HFFc6 (cell line): ENCODE measurements at regions not wholly inside any gene's neighbourhood (a gene's known extent, or its start where the extent isn't known, plus 50 kb on each side); places are given as distances from the start of the nearest gene placed in this dataset.
"Not testable (repeated sequence)": the region's sequence is repeated elsewhere in the genome, so short reads cannot be mapped to it uniquely, and the experiment has no call there.

Source experiments
- DNase-seq: peaks from one replicate; pipeline ENCODE4 v3.0.0-alpha.2; 2018
- H3K27ac Mint-ChIP-seq: 2 replicates; pipeline ENCODE4 v1.8.0; 2020; ENCODE audit warnings: mild to moderate bottlenecking, mixed read lengths
- H3K27me3 Mint-ChIP-seq: 2 replicates; pipeline ENCODE4 v1.8.0; 2021; ENCODE audit warnings: mild to moderate bottlenecking, moderate library complexity, mixed read lengths; ENCODE audit not compliant: insufficient read depth
- H3K36me3 Mint-ChIP-seq: 2 replicates; pipeline ENCODE4 v1.8.0; 2021; ENCODE audit warnings: low read depth, mixed read lengths
- H3K4me1 Mint-ChIP-seq: 2 replicates; pipeline ENCODE4 v1.8.0; 2020; ENCODE audit warnings: low read depth, mixed read lengths
- H3K4me3 Mint-ChIP-seq: 2 replicates; pipeline ENCODE4 v1.8.0; 2020; ENCODE audit warnings: mild to moderate bottlenecking, moderate library complexity, mixed read lengths
- H3K9me3 Mint-ChIP-seq: 2 replicates; pipeline ENCODE4 v1.8.0; 2020; ENCODE audit warnings: mild to moderate bottlenecking, mixed read lengths
- CTCF ChIP-seq: fragments of 200-600 bp; sonication (generic); IDR thresholded peaks from 2 replicates; pipeline ENCODE4 v1.5.0; 2021; ENCODE audit warnings: antibody characterized with exemption, mild to moderate bottlenecking

- no peak for DNase-seq
- H3K4me1 Mint-ChIP-seq = no peaks in the 10 kb centered on the region
- H3K27me3 Mint-ChIP-seq = peaks cover 2% of the 10 kb centered on the region; the same call in 1 of the 2 replicates
- H3K4me3 Mint-ChIP-seq = no peak overlapping the region
- no peak overlapping the region for H3K27ac Mint-ChIP-seq
- H3K36me3 Mint-ChIP-seq = no peaks in the 10 kb centered on the region
- TF ChIP-seq CTCF = no peak
- H3K9me3 Mint-ChIP-seq = peaks cover 11% of the 10 kb centered on the region
Measured at GRCh38 chrX:77003956-77004355, 443.2 kb upstream of the FGF16 start.

- H3K36me3 Mint-ChIP-seq = no peaks in the 10 kb centered on the region
- no peak for TF ChIP-seq CTCF
- H3K27ac Mint-ChIP-seq = no peak overlapping the region
- H3K4me1 Mint-ChIP-seq = no peaks in the 10 kb centered on the region
- no peak for DNase-seq
- H3K9me3 Mint-ChIP-seq = no peaks in the 10 kb centered on the region
- no peaks in the 10 kb centered on the region; the same call in 1 of the 2 replicates for H3K27me3 Mint-ChIP-seq
- no peak overlapping the region for H3K4me3 Mint-ChIP-seq
Measured at GRCh38 chrX:77009691-77010090, 437.5 kb upstream of the FGF16 start.

DNA sequence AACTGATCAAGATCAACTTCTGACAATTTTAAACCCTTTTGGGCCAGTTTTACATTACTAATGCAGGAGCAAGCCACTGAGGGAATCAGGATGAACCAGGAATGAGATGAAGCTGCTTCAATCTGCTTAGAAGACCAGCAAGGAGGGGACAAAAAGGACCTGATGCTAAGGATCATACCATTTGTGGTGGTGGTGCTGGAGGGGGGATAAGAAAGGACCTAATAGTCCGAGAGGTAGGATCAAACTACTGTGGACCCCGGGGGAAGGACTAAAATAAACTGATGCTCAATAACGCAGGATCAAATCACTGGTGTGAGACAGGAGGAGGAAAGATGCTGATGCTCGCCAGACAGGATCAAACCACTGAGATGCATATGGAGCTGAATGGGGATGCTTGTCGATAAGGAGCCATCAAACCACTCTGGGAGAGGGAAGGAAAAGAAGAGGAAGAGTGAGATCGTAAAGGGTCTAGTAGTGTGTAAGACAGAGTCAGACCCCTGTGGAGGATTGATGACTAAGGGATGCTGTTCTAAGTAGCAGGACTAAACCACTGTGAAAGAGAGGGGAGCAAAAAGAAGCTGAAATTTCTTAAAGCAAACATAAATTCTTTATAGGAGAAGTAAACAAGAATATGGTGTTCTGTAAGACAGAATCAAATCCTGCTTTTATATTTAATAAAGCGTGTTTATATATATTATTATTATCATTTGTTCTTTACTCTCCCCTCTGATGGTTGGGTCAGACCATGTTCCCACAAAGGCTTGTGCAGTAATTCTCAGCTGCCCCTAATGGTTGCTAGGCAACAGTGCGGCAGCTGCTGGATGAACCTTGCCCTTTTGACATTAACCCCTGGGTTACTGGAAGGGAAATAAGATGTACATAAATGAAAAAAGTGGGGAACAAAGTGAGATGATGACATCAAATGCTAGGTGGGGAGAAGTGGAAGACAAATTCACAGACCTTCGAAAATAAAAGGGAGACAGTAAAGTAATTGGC, 432.5 kb upstream of the FGF16 start:
- Mint-ChIP-seq H3K9me3 (no peaks in the 10 kb centered on the region), H3K4me3 (no peak overlapping the region), H3K27ac (no peak overlapping the region), H3K4me1 (no peaks in the 10 kb centered on the region), H3K27me3 (no peaks in the 10 kb centered on the region; the same call in 1 of the 2 replicates), H3K36me3 (no peaks in the 10 kb centered on the region)
- DNase-seq = no peak
- no peak for TF ChIP-seq CTCF

GRCh38 chrX:77017093-77017492, 430.1 kb upstream of the FGF16 start:
- no peak for TF ChIP-seq CTCF
- Mint-ChIP-seq H3K27ac (no peak overlapping the region), H3K4me1 (no peaks in the 10 kb centered on the region), H3K27me3 (no peaks in the 10 kb centered on the region), H3K36me3 (no peaks in the 10 kb centered on the region), H3K4me3 (no peak overlapping the region), H3K9me3 (no peaks in the 10 kb centered on the region)
- DNase-seq = no peak

DNA sequence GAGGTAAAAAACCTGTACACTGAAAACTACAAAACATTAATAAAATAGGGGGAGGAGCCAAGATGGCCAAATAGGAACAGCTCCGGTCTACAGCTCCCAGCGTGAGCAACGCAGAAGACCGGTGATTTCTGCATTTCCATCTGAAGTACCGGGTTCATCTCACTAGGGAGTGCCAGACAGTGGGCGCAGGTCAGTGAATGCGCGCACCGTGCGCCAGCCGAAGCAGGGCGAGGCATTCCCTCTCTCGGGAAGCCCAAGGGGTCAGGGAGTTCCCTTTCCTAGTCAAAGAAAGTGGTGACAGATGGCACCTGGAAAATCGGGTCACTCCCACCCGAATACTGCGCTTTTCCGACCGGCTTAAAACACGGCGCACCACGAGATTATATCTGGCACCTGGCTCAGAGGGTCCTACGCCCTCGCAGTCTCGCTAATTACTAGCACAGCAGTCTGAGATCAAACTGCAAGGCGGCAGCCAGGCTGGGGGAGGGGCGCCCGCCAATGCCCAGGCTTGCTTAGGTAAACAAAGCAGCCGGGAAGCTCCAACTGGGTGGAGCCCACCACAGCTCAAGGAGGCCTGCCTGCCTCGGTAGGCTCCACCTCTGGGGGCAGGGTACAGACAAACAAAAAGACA, 400.9 kb upstream of the FGF16 start:
- not testable (repeated sequence) for H3K4me3 Mint-ChIP-seq, H3K9me3 Mint-ChIP-seq, H3K27me3 Mint-ChIP-seq, H3K27ac Mint-ChIP-seq, H3K36me3 Mint-ChIP-seq, DNase-seq, H3K4me1 Mint-ChIP-seq

DNA sequence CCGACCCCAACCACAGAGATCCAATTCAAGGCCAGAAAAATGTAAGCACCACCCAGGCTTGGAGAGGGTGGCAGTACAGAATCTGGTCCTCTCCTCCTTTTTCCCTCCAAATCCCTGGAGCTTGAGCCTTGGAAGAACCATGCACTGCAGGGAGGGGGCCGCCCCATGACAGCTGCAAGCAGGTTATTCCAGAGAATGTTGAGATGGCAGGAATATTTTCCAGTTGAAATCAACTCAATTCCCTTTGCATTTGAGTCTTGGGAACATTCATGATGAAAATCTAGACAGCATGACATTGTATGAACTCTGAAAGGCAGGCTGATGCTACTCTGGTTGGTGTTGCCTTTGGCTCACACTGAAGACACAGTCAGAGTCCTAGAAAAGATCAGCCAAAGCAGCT, 386.6 kb upstream of the FGF16 start:
- H3K4me1 Mint-ChIP-seq = no peaks in the 10 kb centered on the region
- H3K27ac Mint-ChIP-seq = no peak overlapping the region
- no peak for TF ChIP-seq CTCF
- H3K36me3 Mint-ChIP-seq = no peaks in the 10 kb centered on the region
- H3K9me3 Mint-ChIP-seq = no peaks in the 10 kb centered on the region; the same call in 1 of the 2 replicates
- no peak for DNase-seq
- no peak overlapping the region for H3K4me3 Mint-ChIP-seq
- no peaks in the 10 kb centered on the region for H3K27me3 Mint-ChIP-seq
